ENCODE measurements at regions not wholly inside any gene's neighbourhood (a gene's known extent, or its start where the extent isn't known, plus 50 kb on each side); places are given as distances from the start of the nearest gene placed in this dataset.

- TF ChIP-seq POLR2A (IDR thresholded peaks at IDR 0.05) (no peak), CTCF (IDR thresholded peaks at IDR 0.05) (no peak), POLR2AphosphoS5 (IDR thresholded peaks at IDR 0.05) (no peak), EP300 (IDR thresholded peaks at IDR 0.05) (no peak)
Measured at GRCh38 chr14:106218174-106218573, 691.8 kb downstream of the TMEM121 start.
